A673 (cell line): ENCODE measurements at regions not wholly inside any gene's neighbourhood (a gene's known extent, or its start where the extent isn't known, plus 50 kb on each side); places are given as distances from the start of the nearest gene placed in this dataset.

Experiments used
- BruUV-seq: library from RNA; stranded (reverse); fragments of 400-500 nt; replicated peaks from 2 replicates; lab custom pipeline; 2021; lab: Mats Ljungman, UMichigan
- CTCF ChIA-PET: fragments of 300-600 bp; sonication (Branson Sonifier 250); formaldehyde crosslinking; loops from one replicate; lab custom pipeline; 2022; ENCODE audit warnings: antibody characterized with exemption; lab: Charles Lee
- POLR2A ChIA-PET: fragments of 300-600 bp; sonication (Branson Sonifier 250); formaldehyde crosslinking; loops from one replicate; lab custom pipeline; 2022; ENCODE audit warnings: antibody characterized with exemption; ENCODE audit not compliant: low non-redundant PET; lab: Charles Lee
- DNase-seq: peaks from one replicate; pipeline ENCODE4 v3.0.0-alpha.2; 2015; ENCODE audit warnings: low spot score
- H3K27ac ChIP-seq: fragments of 200-600 bp; sonication (generic); 2 replicates; pipeline ENCODE4 v1.5.1; 2016; ENCODE audit warnings: mixed run types, low read depth, mild to moderate bottlenecking, mixed read lengths, antibody characterized with exemption, low read length; ENCODE audit not compliant: poor library complexity, severe bottlenecking
- H3K27me3 ChIP-seq: fragments of 200-600 bp; sonication (generic); replicated peaks from 2 replicates; pipeline ENCODE4 v1.6.1; 2017; ENCODE audit warnings: mixed run types, low read depth, mild to moderate bottlenecking, mixed read lengths, antibody characterized with exemption, low read length; ENCODE audit not compliant: insufficient read depth, poor library complexity
- H3K36me3 ChIP-seq: fragments of 200-600 bp; sonication (generic); 2 replicates; pipeline ENCODE4 v1.6.1; 2016; ENCODE audit warnings: mixed run types, mild to moderate bottlenecking, mixed read lengths, antibody characterized with exemption, low read length; ENCODE audit not compliant: insufficient read depth, poor library complexity, severe bottlenecking
- H3K4me1 ChIP-seq: fragments of 200-600 bp; sonication (generic); 2 replicates; pipeline ENCODE4 v1.6.1; 2017; ENCODE audit warnings: mixed run types, mild to moderate bottlenecking, mixed read lengths, antibody characterized with exemption, low read length; ENCODE audit not compliant: insufficient read depth, poor library complexity, severe bottlenecking
- H3K4me3 ChIP-seq: fragments of 200-600 bp; sonication (generic); 2 replicates; pipeline ENCODE4 v1.5.1; 2016; ENCODE audit warnings: low read depth, mixed run types, mild to moderate bottlenecking, mixed read lengths, low read length; ENCODE audit not compliant: poor library complexity, severe bottlenecking
- H3K9me3 ChIP-seq: fragments of 200-600 bp; sonication (generic); 2 replicates; pipeline ENCODE4 v1.6.1; 2016; ENCODE audit warnings: mixed run types, low read depth, mild to moderate bottlenecking, mixed read lengths, antibody characterized with exemption, low read length; ENCODE audit not compliant: poor library complexity, severe bottlenecking
- EZH2 ChIP-seq: fragments of 200-600 bp; sonication (generic); IDR thresholded peaks from 2 replicates; pipeline ENCODE4 v1.6.1; 2017; ENCODE audit warnings: borderline replicate concordance, low read depth, mild to moderate bottlenecking, mixed read lengths, antibody characterized with exemption, low read length; ENCODE audit not compliant: poor library complexity, severe bottlenecking
- intact Hi-C: fragments of 100-400 bp; cut with micrococcal nuclease; formaldehyde crosslinking; loops from one replicate; pipeline ENCODE4 v1.10.0; 2022; ENCODE audit not compliant: unreplicated experiment
- TF ChIP-seq, protein P1 (sequence below): fragments of 300-800, 200-600 bp; sonication (generic); conservative IDR thresholded peaks from 2 replicates; pipeline ENCODE4 v1.5.1; 2017; ENCODE audit warnings: low read depth, mild to moderate bottlenecking, antibody characterized with exemption, low read length, moderate library complexity, mixed read lengths

DNA sequence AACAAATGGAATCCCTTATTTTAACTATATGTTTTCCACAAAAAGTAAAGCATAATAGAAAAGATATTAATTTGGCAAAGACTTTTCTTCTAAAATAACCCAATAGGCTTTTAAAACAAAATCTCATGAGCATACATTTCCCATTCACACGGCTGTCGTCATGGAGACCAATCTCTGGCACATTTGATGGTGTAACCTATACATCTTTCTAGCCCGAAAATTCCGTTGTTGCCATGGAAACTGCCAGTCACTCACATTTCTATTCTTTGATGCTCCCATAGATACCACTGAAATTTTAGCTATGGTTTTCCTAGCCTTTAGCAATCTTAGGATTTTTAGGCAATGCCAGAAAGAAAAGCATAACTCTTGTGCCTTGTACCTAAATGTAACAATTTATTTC, 262.9 kb upstream of the TRPM3 start:
- no peak for DNase-seq
- ChIA-PET CTCF (no interaction called here), POLR2A (no interaction called here)
- BruUV-seq = no TSS peak
- TF ChIP-seq, protein P1, sequence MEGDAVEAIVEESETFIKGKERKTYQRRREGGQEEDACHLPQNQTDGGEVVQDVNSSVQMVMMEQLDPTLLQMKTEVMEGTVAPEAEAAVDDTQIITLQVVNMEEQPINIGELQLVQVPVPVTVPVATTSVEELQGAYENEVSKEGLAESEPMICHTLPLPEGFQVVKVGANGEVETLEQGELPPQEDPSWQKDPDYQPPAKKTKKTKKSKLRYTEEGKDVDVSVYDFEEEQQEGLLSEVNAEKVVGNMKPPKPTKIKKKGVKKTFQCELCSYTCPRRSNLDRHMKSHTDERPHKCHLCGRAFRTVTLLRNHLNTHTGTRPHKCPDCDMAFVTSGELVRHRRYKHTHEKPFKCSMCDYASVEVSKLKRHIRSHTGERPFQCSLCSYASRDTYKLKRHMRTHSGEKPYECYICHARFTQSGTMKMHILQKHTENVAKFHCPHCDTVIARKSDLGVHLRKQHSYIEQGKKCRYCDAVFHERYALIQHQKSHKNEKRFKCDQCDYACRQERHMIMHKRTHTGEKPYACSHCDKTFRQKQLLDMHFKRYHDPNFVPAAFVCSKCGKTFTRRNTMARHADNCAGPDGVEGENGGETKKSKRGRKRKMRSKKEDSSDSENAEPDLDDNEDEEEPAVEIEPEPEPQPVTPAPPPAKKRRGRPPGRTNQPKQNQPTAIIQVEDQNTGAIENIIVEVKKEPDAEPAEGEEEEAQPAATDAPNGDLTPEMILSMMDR = no peak
- no peak for TF ChIP-seq EZH2
- Histone ChIP-seq H3K27me3 (peaks cover 7% of the 10 kb centered on the region), H3K9me3 (no peaks in the 10 kb centered on the region), H3K4me1 (no peaks in the 10 kb centered on the region), H3K36me3 (no peaks in the 10 kb centered on the region), H3K27ac (no peak overlapping the region), H3K4me3 (no peak overlapping the region)
- intact Hi-C loops = no loop called here

DNA sequence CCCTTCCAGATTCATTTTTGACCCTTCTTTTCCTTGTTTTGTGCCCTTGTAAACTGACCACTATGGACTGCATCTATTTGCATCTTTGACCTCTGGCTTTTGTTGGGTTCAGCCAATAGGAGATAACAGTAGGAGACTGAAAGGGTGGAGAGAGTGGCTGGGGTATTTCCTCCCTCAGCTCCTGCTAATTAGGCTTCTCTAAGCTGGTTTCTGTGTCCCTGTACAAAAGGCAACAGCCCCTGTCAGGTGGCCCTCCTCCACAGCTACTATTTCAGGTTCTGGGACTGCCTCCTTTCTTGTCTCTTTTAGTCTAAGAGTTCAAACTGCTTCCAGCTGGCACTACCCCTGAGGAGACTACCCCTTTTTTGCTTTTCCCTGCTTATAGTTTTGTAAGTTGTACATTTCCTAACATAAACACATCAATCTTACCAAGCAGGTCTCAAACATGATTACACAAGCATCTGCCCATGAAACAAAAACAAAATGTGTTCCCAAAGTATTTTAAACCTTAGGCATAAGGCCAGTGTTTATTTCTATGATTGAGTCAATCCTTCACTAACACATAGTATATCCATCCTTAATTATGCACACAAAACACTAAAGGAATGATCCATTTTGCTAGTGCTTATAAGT, 262.0 kb upstream of the TRPM3 start:
- H3K36me3 ChIP-seq = no peaks in the 10 kb centered on the region
- POLR2A ChIA-PET = no interaction called here
- no peaks in the 10 kb centered on the region for H3K4me1 ChIP-seq
- no peak overlapping the region for H3K4me3 ChIP-seq
- H3K9me3 ChIP-seq = no peaks in the 10 kb centered on the region
- TF ChIP-seq EZH2 = no peak
- TF ChIP-seq, protein P1 = no peak
- no peak overlapping the region for H3K27ac ChIP-seq
- no peak for DNase-seq
- CTCF ChIA-PET = no interaction called here
- BruUV-seq = no TSS peak
- H3K27me3 ChIP-seq = peaks cover 9% of the 10 kb centered on the region
- intact Hi-C loops = no loop called here

GRCh38 chr9:71368157-71368556, 246.7 kb upstream of the TRPM3 start:
- CTCF ChIA-PET = no interaction called here
- Histone ChIP-seq H3K4me3 (no peak overlapping the region), H3K9me3 (no peaks in the 10 kb centered on the region), H3K27ac (no peak overlapping the region), H3K4me1 (no peaks in the 10 kb centered on the region), H3K27me3 (peaks cover 9% of the 10 kb centered on the region), H3K36me3 (no peaks in the 10 kb centered on the region)
- POLR2A ChIA-PET = no interaction called here
- no peak for DNase-seq
- no TSS peak for BruUV-seq
- TF ChIP-seq, protein P1 = no peak
- TF ChIP-seq EZH2 = no peak
- intact Hi-C loops = no loop called here
